DOHH2 (cell line): ENCODE measurements at regions not wholly inside any gene's neighbourhood (a gene's known extent, or its start where the extent isn't known, plus 50 kb on each side); places are given as distances from the start of the nearest gene placed in this dataset.
"Not testable (repeated sequence)": the region's sequence is repeated elsewhere in the genome, so short reads cannot be mapped to it uniquely, and the experiment has no call there.

Source experiments
- H3F3A ChIP-seq: fragments of 200-600 bp; sonication (generic), shearing (Covaris generic); 2 replicates; pipeline ENCODE4 v1.6.0; 2016; ENCODE audit warnings: antibody characterized with exemption, mild to moderate bottlenecking; ENCODE audit not compliant: control insufficient read depth, insufficient read depth
- H3K27ac ChIP-seq: fragments of 200-600 bp; sonication (generic); 2 replicates; pipeline ENCODE4 v1.5.1; 2014; ENCODE audit warnings: low read depth, mild to moderate bottlenecking, low read length, moderate library complexity
- H3K27me3 ChIP-seq: fragments of 200-600 bp; sonication (generic); 2 replicates; pipeline ENCODE4 v1.6.1; 2014; ENCODE audit warnings: mild to moderate bottlenecking, low read length, mixed read lengths; ENCODE audit not compliant: control insufficient read depth
- H3K36me3 ChIP-seq: fragments of 200-600 bp; sonication (generic); 2 replicates; pipeline ENCODE4 v1.6.1; 2014; ENCODE audit warnings: mild to moderate bottlenecking, low read length, moderate library complexity, mixed read lengths; ENCODE audit not compliant: control insufficient read depth
- H3K4me1 ChIP-seq: fragments of 200-600 bp; sonication (generic); 2 replicates; pipeline ENCODE4 v1.6.1; 2014; ENCODE audit warnings: mild to moderate bottlenecking, low read length, mixed read lengths; ENCODE audit not compliant: control insufficient read depth
- H3K4me2 ChIP-seq: fragments of 200-600 bp; sonication (generic); 2 replicates; pipeline ENCODE4 v1.6.0; 2014; ENCODE audit warnings: mild to moderate bottlenecking, low read length, moderate library complexity
- H3K4me3 ChIP-seq: fragments of 200-600 bp; sonication (generic); 2 replicates; pipeline ENCODE4 v1.5.1; 2014; ENCODE audit warnings: mild to moderate bottlenecking, low read length, mixed read lengths
- H3K79me2 ChIP-seq: fragments of 200-600 bp; sonication (generic); 2 replicates; pipeline ENCODE4 v1.6.1; 2014; ENCODE audit warnings: mild to moderate bottlenecking, low read length, mixed read lengths; ENCODE audit not compliant: control insufficient read depth
- H3K9me2 ChIP-seq: fragments of 200-600 bp; sonication (generic); replicated peaks from 2 replicates; pipeline ENCODE4 v1.6.1; 2014; ENCODE audit warnings: mild to moderate bottlenecking, low read length, mixed read lengths; ENCODE audit not compliant: control insufficient read depth
- H3K9me3 ChIP-seq: fragments of 200-600 bp; sonication (generic); 2 replicates; pipeline ENCODE4 v1.6.1; 2014; ENCODE audit warnings: antibody characterized with exemption, low read length, mixed read lengths; ENCODE audit not compliant: control insufficient read depth, insufficient read depth
- H4K20me1 ChIP-seq: fragments of 200-600 bp; sonication (generic); 2 replicates; pipeline ENCODE4 v1.6.0; 2014; ENCODE audit warnings: low read depth, mild to moderate bottlenecking, antibody characterized with exemption, low read length, moderate library complexity; ENCODE audit not compliant: control insufficient read depth, insufficient read depth
- CTCF ChIP-seq: fragments of 200-600 bp; sonication (generic); IDR thresholded peaks from one replicate; pipeline ENCODE4 v1.5.1; 2014; ENCODE audit warnings: antibody characterized with exemption, mild to moderate bottlenecking, low read depth, low read length; ENCODE audit not compliant: poor library complexity, severe bottlenecking
- EZH2phosphoT487 ChIP-seq: fragments of 200-600 bp; sonication (generic); IDR thresholded peaks from 2 replicates; pipeline ENCODE4 v1.6.1; 2017; ENCODE audit warnings: borderline replicate concordance, mild to moderate bottlenecking, antibody characterized with exemption, low read length, moderate library complexity, mixed read lengths

- Histone ChIP-seq H3K79me2 (no peaks in the 10 kb centered on the region), H3K36me3 (no peaks in the 10 kb centered on the region), H3K9me2 (no peaks in the 10 kb centered on the region), H3K27me3 (no peaks in the 10 kb centered on the region), H3K4me1 (no peaks in the 10 kb centered on the region), H3K4me2 (no peak overlapping the region), H4K20me1 (no peaks in the 10 kb centered on the region), H3F3A (no peaks in the 10 kb centered on the region), H3K27ac (no peak overlapping the region), H3K9me3 (no peaks in the 10 kb centered on the region), H3K4me3 (no peak overlapping the region)
- TF ChIP-seq EZH2phosphoT487 (no peak), CTCF (no peak)
These were observed 715.2 kb upstream of the RAG2 start for GRCh38 chr11:37313266-37313665.

GRCh38 chr11:37306563-37306962, 708.5 kb upstream of the RAG2 start:
- no peaks in the 10 kb centered on the region for H3K9me3 ChIP-seq
- no peaks in the 10 kb centered on the region for H3K36me3 ChIP-seq
- no peaks in the 10 kb centered on the region for H3K27me3 ChIP-seq
- no peaks in the 10 kb centered on the region for H3K79me2 ChIP-seq
- no peak overlapping the region for H3K4me3 ChIP-seq
- H3K4me1 ChIP-seq = no peaks in the 10 kb centered on the region
- no peak overlapping the region for H3K4me2 ChIP-seq
- H3F3A ChIP-seq = no peaks in the 10 kb centered on the region
- no peaks in the 10 kb centered on the region for H3K9me2 ChIP-seq
- H4K20me1 ChIP-seq = no peaks in the 10 kb centered on the region
- H3K27ac ChIP-seq = no peak overlapping the region
- no peak for TF ChIP-seq CTCF
- TF ChIP-seq EZH2phosphoT487 = no peak

- H3K79me2 ChIP-seq, H3K4me2 ChIP-seq, H3K27me3 ChIP-seq, H3K9me3 ChIP-seq, H4K20me1 ChIP-seq, H3K4me3 ChIP-seq, H3K9me2 ChIP-seq, H3K27ac ChIP-seq, H3K4me1 ChIP-seq, H3K36me3 ChIP-seq, H3F3A ChIP-seq: not testable (repeated sequence)
These were observed 703.4 kb upstream of the RAG2 start for GRCh38 chr11:37301405-37301804.

- Histone ChIP-seq H3F3A (no peaks in the 10 kb centered on the region), H3K36me3 (no peaks in the 10 kb centered on the region), H3K9me2 (no peaks in the 10 kb centered on the region; the same call in 1 of the 2 replicates), H3K9me3 (no peaks in the 10 kb centered on the region), H3K4me3 (no peak overlapping the region), H3K4me2 (no peak overlapping the region), H3K79me2 (no peaks in the 10 kb centered on the region), H3K4me1 (no peaks in the 10 kb centered on the region), H4K20me1 (no peaks in the 10 kb centered on the region), H3K27ac (no peak overlapping the region), H3K27me3 (no peaks in the 10 kb centered on the region)
- TF ChIP-seq CTCF (no peak), EZH2phosphoT487 (no peak)
These were observed 700.1 kb upstream of the RAG2 start for GRCh38 chr11:37298173-37298572.
